SK-N-MC (cell line): ENCODE measurements at regions not wholly inside any gene's neighbourhood (a gene's known extent, or its start where the extent isn't known, plus 50 kb on each side); places are given as distances from the start of the nearest gene placed in this dataset.

Experiments
- EZH2 ChIP-seq: fragments of 200-600 bp; sonication (generic); IDR thresholded peaks from one replicate; pipeline ENCODE4 v1.6.1; 2017; ENCODE audit warnings: antibody characterized with exemption
- FOXP2 ChIP-seq: optimal IDR thresholded peaks from 2 replicates; pipeline ENCODE3; 2011; ENCODE audit warnings: mild to moderate bottlenecking, moderate library complexity; ENCODE audit not compliant: insufficient read depth; ENCODE audit errors: extremely low read length, control extremely low read depth
- POLR2AphosphoS5 ChIP-seq: IDR thresholded peaks from 2 replicates; pipeline ENCODE4 v1.6.1; 2012; ENCODE audit warnings: mild to moderate bottlenecking, low read depth, low read length, borderline replicate concordance

- TF ChIP-seq POLR2AphosphoS5 = no peak
- no peak for TF ChIP-seq EZH2
- TF ChIP-seq FOXP2 = no peak
These were observed 327.3 kb downstream of the FGFR2 start for GRCh38 chr10:121270906-121271305.
